Endothelial cell of umbilical vein (primary cell): ENCODE measurements at regions not wholly inside any gene's neighbourhood (a gene's known extent, or its start where the extent isn't known, plus 50 kb on each side); places are given as distances from the start of the nearest gene placed in this dataset.

Source experiments
- BruUV-seq: library from RNA; stranded (reverse); fragments of 400-500 nt; replicated peaks from 2 replicates; lab custom pipeline; 2021; lab: Mats Ljungman, UMichigan
- CTCF ChIA-PET: fragments of 300-600, 350-600 bp; sonication (Branson Sonifier 250); formaldehyde crosslinking; loops from one replicate; lab custom pipeline; 2021; ENCODE audit warnings: antibody characterized with exemption, inconsistent platforms; lab: Charles Lee
- POLR2A ChIA-PET: fragments of 300-600, 350-600 bp; sonication (Branson Sonifier 250); formaldehyde crosslinking; loops from one replicate; lab custom pipeline; 2021; ENCODE audit warnings: antibody characterized with exemption, inconsistent platforms; lab: Charles Lee
- DNase-seq: peaks from one replicate; pipeline ENCODE4 v3.0.0-alpha.2; 2011; ENCODE audit warnings: low read depth, low spot score
- FAIRE-seq: peaks from 2 replicates; lab custom pipeline; 2011; peaks lifted over from hg19 to GRCh38; lab: Jason Lieb, UNC
- H2AFZ ChIP-seq: 2 replicates; pipeline ENCODE4 v1.6.0; 2012; ENCODE audit warnings: low read depth, low read length, control low read depth, inconsistent platforms
- H3K27ac ChIP-seq: 2 replicates; pipeline ENCODE4 v1.5.1; 2011; ENCODE audit warnings: low read depth, mild to moderate bottlenecking, control low read depth, low read length, moderate library complexity; ENCODE audit not compliant: insufficient read depth
- H3K27me3 ChIP-seq, 2 experiments: 2 replicates each; pipeline versions ENCODE4 v1.6.0 to v1.6.1; 2011; ENCODE audit warnings: low read length in 2 of 2, mixed read lengths in 1 of 2; ENCODE audit not compliant: control insufficient read depth in 2 of 2, insufficient read depth in 2 of 2
- H3K36me3 ChIP-seq, 2 experiments: 2 replicates in 1 of 2; 3 replicates in 1 of 2; pipeline ENCODE4 v1.5.1; 2011; ENCODE audit warnings: low read length in 2 of 2, mild to moderate bottlenecking in 1 of 2, moderate library complexity in 1 of 2; ENCODE audit not compliant: control insufficient read depth in 2 of 2, insufficient read depth in 2 of 2; ENCODE audit errors: extremely low read depth in 1 of 2
- H3K4me1 ChIP-seq: 3 replicates; pipeline ENCODE4 v1.5.1; 2011; ENCODE audit warnings: mild to moderate bottlenecking, low read length; ENCODE audit not compliant: control insufficient read depth, insufficient read depth; ENCODE audit errors: extremely low read depth
- H3K4me2 ChIP-seq: 2 replicates; pipeline ENCODE4 v1.6.1; 2011; ENCODE audit warnings: low read length, control low read depth, mixed read lengths; ENCODE audit not compliant: insufficient read depth
- H3K4me3 ChIP-seq, 3 experiments: fragments of 200-600 bp in 1 of 3; sonication (generic), shearing (Covaris generic) in 1 of 3; replicated peaks in 1 of 3; 2 replicates each; pipeline ENCODE4 v1.5.1; 2011 to 2016; ENCODE audit warnings: control low read depth in 3 of 3, low read length in 3 of 3, mild to moderate bottlenecking in 2 of 3, inconsistent platforms in 1 of 3, low read depth in 1 of 3, moderate library complexity in 1 of 3; ENCODE audit not compliant: insufficient read depth in 1 of 3
- H3K79me2 ChIP-seq: 2 replicates; pipeline ENCODE4 v1.6.0; 2012; ENCODE audit warnings: low read length, inconsistent platforms; ENCODE audit not compliant: control insufficient read depth, insufficient read depth
- H3K9ac ChIP-seq: replicated peaks from 2 replicates; pipeline ENCODE3; 2011; ENCODE audit warnings: low read length, control low read depth; ENCODE audit not compliant: insufficient read depth; ENCODE audit errors: extremely low read depth
- H3K9me1 ChIP-seq: replicated peaks from 3 replicates; pipeline ENCODE4 v1.6.0; 2011; ENCODE audit warnings: mild to moderate bottlenecking, low read length; ENCODE audit not compliant: control insufficient read depth, insufficient read depth; ENCODE audit errors: extremely low read depth
- H3K9me3 ChIP-seq: replicated peaks from 2 replicates; pipeline ENCODE4 v1.5.1; 2012; ENCODE audit warnings: low read length, inconsistent platforms; ENCODE audit not compliant: control insufficient read depth, insufficient read depth
- H4K20me1 ChIP-seq: replicated peaks from 2 replicates; pipeline ENCODE3; 2011; ENCODE audit warnings: mild to moderate bottlenecking, low read length; ENCODE audit not compliant: control insufficient read depth, insufficient read depth; ENCODE audit errors: extremely low read depth
- EZH2 ChIP-seq: IDR thresholded peaks from 2 replicates; pipeline ENCODE4 v1.6.1; 2012; ENCODE audit warnings: borderline replicate concordance, low read depth, mild to moderate bottlenecking, moderate library complexity, low read length, inconsistent platforms; ENCODE audit not compliant: severe bottlenecking
- FOS ChIP-seq: IDR thresholded peaks from 2 replicates; pipeline ENCODE4 v1.6.1; 2011; ENCODE audit warnings: mild to moderate bottlenecking, low read length, moderate library complexity, borderline replicate concordance; ENCODE audit not compliant: insufficient read depth
- GATA2 ChIP-seq: IDR thresholded peaks from 2 replicates; pipeline ENCODE4 v1.7.0; 2011; ENCODE audit warnings: low read depth, mild to moderate bottlenecking, moderate library complexity, mixed read lengths, low read length; ENCODE audit not compliant: insufficient read length, insufficient read depth
- JUN ChIP-seq: IDR thresholded peaks from 2 replicates; pipeline ENCODE4 v1.6.1; 2011; ENCODE audit warnings: borderline replicate concordance, low read depth; ENCODE audit not compliant: insufficient read length, insufficient read depth
- MYC ChIP-seq: IDR thresholded peaks from one replicate; pipeline ENCODE4 v1.6.1; 2011; ENCODE audit warnings: mild to moderate bottlenecking, low read depth, low read length
- POLR2A ChIP-seq: IDR thresholded peaks from 2 replicates; pipeline ENCODE4 v1.6.1; 2012; ENCODE audit warnings: low read depth, mild to moderate bottlenecking, control low read depth, low read length
- POLR2AphosphoS5 ChIP-seq: IDR thresholded peaks from 2 replicates; pipeline ENCODE4 v1.6.1; 2012; ENCODE audit warnings: low read depth, mild to moderate bottlenecking, control low read depth, low read length, moderate library complexity; ENCODE audit not compliant: insufficient read depth
- dilution Hi-C: fragments of 300-500 bp; cut with MboI; formaldehyde crosslinking; loops from one replicate; pipeline ENCODE4 v1.15.0; 2019; ENCODE audit warnings: low sequenced_read_pairs; ENCODE audit not compliant: extremely low pct_ligation_motif_present
- intact Hi-C: fragments of 100-400 bp; cut with micrococcal nuclease; formaldehyde crosslinking; loops from one replicate; pipeline ENCODE4 v1.10.0; 2022
- TF ChIP-seq, protein P1 (sequence below), 2 donors: IDR thresholded peaks; 1 replicate in 1 of 2; 2 replicates in 1 of 2; pipeline ENCODE4 v1.5.1; 2011; ENCODE audit warnings: low read length in 2 of 2, mild to moderate bottlenecking in 2 of 2, moderate library complexity in 2 of 2, control low read depth in 1 of 2, inconsistent platforms in 1 of 2, low read depth in 1 of 2; ENCODE audit not compliant: insufficient read depth in 1 of 2; ENCODE audit errors: extremely low read depth in 1 of 2
- TF ChIP-seq, protein P2 (sequence below): IDR thresholded peaks from 2 replicates; pipeline ENCODE4 v1.6.1; 2011; ENCODE audit not compliant: insufficient read depth, insufficient read length

DNA sequence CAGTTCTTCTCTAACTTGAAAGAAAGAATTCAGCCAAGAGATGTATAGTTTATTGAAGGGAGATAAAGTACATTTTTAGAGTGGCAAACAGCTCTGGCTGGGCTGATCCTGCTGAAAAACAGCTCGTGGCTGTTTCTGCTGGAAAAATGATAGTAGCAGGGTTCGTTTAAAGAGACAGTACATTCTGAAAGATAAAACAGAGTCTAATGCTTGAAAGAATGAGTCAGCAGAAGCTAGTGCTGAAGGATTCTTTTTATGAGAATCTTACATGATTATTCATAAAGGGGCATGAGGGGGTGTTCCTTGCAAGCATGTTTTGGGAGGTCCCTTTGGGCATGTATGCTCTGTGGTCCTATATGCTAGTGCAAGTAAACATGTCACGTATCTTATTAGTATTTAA lies 790.0 kb downstream of the PCDH18 start:
- H3K9me1 ChIP-seq = no peaks in the 10 kb centered on the region
- no peaks in the 10 kb centered on the region for H4K20me1 ChIP-seq
- H3K9ac ChIP-seq = no peak overlapping the region
- no peak overlapping the region for H3K27ac ChIP-seq
- H3K27me3 ChIP-seq = no peaks in the 10 kb centered on the region
- no TSS peak for BruUV-seq
- CTCF ChIA-PET = interaction anchor here (1.1 kb wide), 1 partner anchor 29 kb away, joined by 3 read pairs; no protein-coding TSS in a partner anchor
- no peak for DNase-seq
- no peaks in the 10 kb centered on the region for H3K79me2 ChIP-seq
- no peak overlapping the region for H3K4me3 ChIP-seq
- POLR2A ChIA-PET = no interaction called here
- intact Hi-C loops = no loop called here
- no peak for FAIRE-seq
- H3K4me2 ChIP-seq = no peak overlapping the region
- peaks cover 4% of the 10 kb centered on the region for H3K4me1 ChIP-seq
- dilution Hi-C loops = no loop called here
- no peak overlapping the region for H2AFZ ChIP-seq
- no peak for TF ChIP-seq GATA2
- no peak for TF ChIP-seq POLR2AphosphoS5
- TF ChIP-seq, protein P1, sequence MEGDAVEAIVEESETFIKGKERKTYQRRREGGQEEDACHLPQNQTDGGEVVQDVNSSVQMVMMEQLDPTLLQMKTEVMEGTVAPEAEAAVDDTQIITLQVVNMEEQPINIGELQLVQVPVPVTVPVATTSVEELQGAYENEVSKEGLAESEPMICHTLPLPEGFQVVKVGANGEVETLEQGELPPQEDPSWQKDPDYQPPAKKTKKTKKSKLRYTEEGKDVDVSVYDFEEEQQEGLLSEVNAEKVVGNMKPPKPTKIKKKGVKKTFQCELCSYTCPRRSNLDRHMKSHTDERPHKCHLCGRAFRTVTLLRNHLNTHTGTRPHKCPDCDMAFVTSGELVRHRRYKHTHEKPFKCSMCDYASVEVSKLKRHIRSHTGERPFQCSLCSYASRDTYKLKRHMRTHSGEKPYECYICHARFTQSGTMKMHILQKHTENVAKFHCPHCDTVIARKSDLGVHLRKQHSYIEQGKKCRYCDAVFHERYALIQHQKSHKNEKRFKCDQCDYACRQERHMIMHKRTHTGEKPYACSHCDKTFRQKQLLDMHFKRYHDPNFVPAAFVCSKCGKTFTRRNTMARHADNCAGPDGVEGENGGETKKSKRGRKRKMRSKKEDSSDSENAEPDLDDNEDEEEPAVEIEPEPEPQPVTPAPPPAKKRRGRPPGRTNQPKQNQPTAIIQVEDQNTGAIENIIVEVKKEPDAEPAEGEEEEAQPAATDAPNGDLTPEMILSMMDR (IDR thresholded peaks at IDR 0.05; ENCODE audit: extremely low read depth in 1 of 2, insufficient read depth in 1 of 2, low read depth in 1 of 2, low read length in 2 of 2) = no peak
- no peak for TF ChIP-seq EZH2
- TF ChIP-seq FOS = no peak
- no peak for TF ChIP-seq MYC
- no peak for TF ChIP-seq POLR2A
- no peak for TF ChIP-seq JUN
- TF ChIP-seq, protein P2, sequence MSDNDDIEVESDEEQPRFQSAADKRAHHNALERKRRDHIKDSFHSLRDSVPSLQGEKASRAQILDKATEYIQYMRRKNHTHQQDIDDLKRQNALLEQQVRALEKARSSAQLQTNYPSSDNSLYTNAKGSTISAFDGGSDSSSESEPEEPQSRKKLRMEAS = no peak
- peaks cover 2% of the 10 kb centered on the region for H3K9me3 ChIP-seq
- no peaks in the 10 kb centered on the region for H3K36me3 ChIP-seq
